Dedifferentiated amniotic fluid mesenchymal stem cell (primary cell): ENCODE measurements at regions not wholly inside any gene's neighbourhood (a gene's known extent, or its start where the extent isn't known, plus 50 kb on each side); places are given as distances from the start of the nearest gene placed in this dataset.
A peak's percentile ranks its signal among the peaks of the same experiment; 100 is the strongest.

Experiments
- DNase-seq: peaks from one replicate; pipeline ENCODE4 v3.0.0-alpha.2; 2016; ENCODE audit errors: extremely low spot score

GRCh38 chr3:64354956-64355355, 129.7 kb upstream of the PRICKLE2 start:
- DNase-seq, result no peak

- DNase-seq, result no peak
Measured at GRCh38 chr3:64354221-64354620, 129.0 kb upstream of the PRICKLE2 start.

GRCh38 chr3:64353226-64353625, 128.0 kb upstream of the PRICKLE2 start:
- DNase-seq, result no peak

GRCh38 chr3:64352639-64352992, 127.3 kb upstream of the PRICKLE2 start:
- DNase-seq, result no peak

- no peak for DNase-seq
Measured at GRCh38 chr3:64351713-64352638, 126.7 kb upstream of the PRICKLE2 start.

- DNase-seq, result no peak
Measured at GRCh38 chr3:64349551-64349950, 124.3 kb upstream of the PRICKLE2 start.

- DNase-seq, result peak; percentile 74
Measured at GRCh38 chr3:64345371-64345770, 120.1 kb upstream of the PRICKLE2 start.

- no peak for DNase-seq
Measured at GRCh38 chr3:64344721-64345207, 119.5 kb upstream of the PRICKLE2 start.

GRCh38 chr3:64343689-64344430, 118.6 kb upstream of the PRICKLE2 start:
- no peak for DNase-seq

GRCh38 chr3:64342940-64343688, 117.8 kb upstream of the PRICKLE2 start:
- peak; percentile 55 for DNase-seq

GRCh38 chr3:64341296-64341695, 116.0 kb upstream of the PRICKLE2 start:
- DNase-seq, result no peak

- DNase-seq, result peak; percentile 87
Measured at GRCh38 chr3:64340641-64341101, 115.4 kb upstream of the PRICKLE2 start.

- no peak for DNase-seq
Measured at GRCh38 chr3:64336488-64336887, 111.2 kb upstream of the PRICKLE2 start.

GRCh38 chr3:64332459-64333350, 107.4 kb upstream of the PRICKLE2 start:
- DNase-seq, result no peak

GRCh38 chr3:64331605-64332004, 106.3 kb upstream of the PRICKLE2 start:
- no peak for DNase-seq

- DNase-seq, result no peak
Measured at GRCh38 chr3:64329037-64329436, 103.8 kb upstream of the PRICKLE2 start.

GRCh38 chr3:64327100-64327804, 102.0 kb upstream of the PRICKLE2 start:
- no peak for DNase-seq

- peak; percentile 73 for DNase-seq
Measured at GRCh38 chr3:64321747-64322146, 96.5 kb upstream of the PRICKLE2 start.

- no peak for DNase-seq
Measured at GRCh38 chr3:64319391-64319790, 94.1 kb upstream of the PRICKLE2 start.

GRCh38 chr3:64318668-64319271, 93.5 kb upstream of the PRICKLE2 start:
- no peak for DNase-seq
